H4 (cell line): ENCODE measurements at regions not wholly inside any gene's neighbourhood (a gene's known extent, or its start where the extent isn't known, plus 50 kb on each side); places are given as distances from the start of the nearest gene placed in this dataset.
"Not testable (repeated sequence)": the region's sequence is repeated elsewhere in the genome, so short reads cannot be mapped to it uniquely, and the experiment has no call there.

ENCODE experiments used
- DNase-seq: peaks from one replicate; pipeline ENCODE4 v3.0.0-alpha.2; 2015; ENCODE audit warnings: low spot score

DNA sequence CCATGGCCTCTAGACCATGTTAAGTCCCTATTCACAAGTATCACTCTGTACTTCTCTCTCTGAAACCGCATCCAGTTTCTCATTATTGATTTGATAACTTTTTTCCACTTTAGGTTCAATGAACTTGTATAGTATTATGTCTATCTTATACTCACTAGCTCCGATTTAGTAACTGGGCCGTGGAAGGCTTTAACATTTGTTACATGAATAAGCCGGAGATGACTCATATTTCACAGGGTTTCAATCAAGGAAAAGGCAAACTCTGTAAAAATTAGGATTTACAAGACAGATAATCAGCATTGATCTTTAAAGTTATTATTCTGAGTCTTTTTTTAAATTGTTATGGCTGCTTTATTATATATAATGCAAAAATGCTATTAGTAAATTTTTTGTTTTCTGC is 662.2 kb upstream of the CNTN5 start:
- DNase-seq: no peak

DNA sequence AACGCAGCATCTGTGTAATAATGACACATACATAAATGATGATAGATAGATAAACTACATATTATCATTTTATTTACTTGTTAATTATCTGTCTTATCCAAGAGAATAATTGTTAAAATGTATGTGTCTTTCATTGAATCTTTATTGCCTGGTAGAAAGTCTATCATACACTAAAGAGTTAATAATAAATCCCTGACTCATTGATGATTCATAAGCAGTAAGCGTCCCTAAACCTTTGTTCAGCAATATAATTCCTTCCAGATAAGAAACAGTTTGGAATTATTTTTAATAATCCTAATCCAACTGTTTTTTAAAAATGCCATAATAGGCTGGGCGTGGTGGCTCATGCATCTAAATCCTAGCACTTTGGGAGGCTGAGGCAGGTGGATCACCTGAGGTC is 655.6 kb upstream of the CNTN5 start:
- DNase-seq: no peak

DNA sequence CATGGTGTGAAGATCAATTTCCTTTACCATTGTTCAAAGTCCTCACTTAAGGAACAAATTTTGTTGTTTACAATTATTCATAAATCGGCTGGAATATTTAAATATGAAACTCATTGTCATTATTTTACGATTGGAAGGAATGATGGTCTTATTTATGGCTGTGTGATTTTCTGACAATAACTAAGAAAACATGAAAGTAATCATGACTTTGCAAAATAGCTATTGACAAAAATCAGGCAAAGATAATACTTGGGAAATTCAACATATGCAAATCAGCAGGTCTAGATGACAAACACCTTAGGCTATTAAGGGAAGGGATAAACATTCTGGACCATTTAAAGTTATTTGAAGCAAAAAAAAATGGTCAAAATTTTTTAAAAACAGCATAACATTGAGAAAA is 654.8 kb upstream of the CNTN5 start:
- no peak for DNase-seq

DNA sequence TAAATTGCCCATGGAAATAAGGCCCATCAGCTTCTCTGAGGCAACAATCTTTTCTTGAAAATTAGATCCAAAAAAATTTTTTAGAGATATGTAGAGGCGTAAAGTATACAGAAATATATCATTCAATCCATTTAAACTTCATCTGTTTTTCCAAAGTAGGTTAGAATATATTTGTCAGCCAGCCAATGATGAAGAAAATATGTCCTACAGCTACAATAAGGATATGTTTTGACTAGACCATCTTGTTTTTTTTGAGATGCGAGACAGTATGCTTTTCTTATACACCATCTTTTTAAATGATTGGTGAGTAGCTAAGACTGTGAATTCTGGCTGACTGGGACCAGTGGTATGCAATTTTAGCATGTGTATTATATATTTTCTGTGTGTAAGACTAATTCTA is 630.4 kb upstream of the CNTN5 start:
- no peak for DNase-seq

DNA sequence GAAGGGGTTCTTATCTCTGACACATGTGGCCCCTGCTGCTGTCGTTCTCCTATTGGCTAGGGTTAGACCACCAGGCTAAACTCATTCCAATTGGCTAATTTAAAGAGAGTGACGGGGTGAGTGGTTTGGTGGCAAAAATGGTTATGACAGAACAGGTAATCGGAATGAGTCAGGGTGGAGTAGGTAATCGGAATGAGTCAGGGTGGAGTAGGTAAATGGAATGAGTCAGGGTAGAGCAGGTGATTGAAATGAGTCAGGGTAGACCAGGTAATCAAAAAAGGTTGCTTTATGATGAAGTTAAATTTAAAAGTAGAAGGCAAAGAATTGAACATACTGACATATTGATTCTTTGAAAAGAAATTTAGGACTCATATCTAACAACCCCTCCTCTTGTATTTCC is 626.2 kb upstream of the CNTN5 start:
- not testable (repeated sequence) for DNase-seq

DNA sequence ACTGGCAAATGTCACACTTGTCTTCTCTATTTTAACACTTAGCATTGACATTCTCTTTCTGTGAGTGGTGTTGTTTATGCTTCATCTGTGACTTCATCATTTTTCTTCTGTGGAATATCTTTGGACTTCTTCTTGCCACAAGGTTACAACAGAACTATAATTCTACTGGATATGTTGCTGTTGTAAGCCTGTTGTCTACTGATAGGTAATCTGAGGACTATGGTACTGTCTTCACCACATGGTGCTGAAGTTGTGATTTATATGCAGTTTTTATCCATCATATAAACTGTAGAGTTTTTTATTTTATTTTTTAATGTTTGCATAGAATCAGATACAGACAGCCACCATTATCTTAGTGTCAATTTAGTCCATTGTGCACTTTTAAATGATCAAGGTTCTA is 622.2 kb upstream of the CNTN5 start:
- DNase-seq: no peak

DNA sequence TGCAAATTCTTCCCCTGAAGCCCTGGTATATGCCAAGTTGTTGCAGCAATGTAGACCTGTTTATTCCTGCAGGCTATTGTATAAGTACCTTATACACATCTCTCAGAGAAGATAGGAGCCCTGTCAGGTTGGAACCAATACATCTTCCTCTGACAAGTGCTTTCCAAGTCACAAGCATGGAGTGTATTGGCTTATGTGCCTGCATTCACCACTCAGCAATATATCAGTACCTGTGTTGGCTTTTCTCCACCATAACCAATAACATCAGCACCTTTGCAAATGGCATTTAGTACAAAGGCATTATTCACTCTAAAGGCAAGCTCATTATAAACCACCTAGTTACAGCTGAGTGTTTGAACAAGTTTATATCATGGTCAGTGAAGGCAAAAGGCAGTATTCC is 611.7 kb upstream of the CNTN5 start:
- no peak for DNase-seq

DNA sequence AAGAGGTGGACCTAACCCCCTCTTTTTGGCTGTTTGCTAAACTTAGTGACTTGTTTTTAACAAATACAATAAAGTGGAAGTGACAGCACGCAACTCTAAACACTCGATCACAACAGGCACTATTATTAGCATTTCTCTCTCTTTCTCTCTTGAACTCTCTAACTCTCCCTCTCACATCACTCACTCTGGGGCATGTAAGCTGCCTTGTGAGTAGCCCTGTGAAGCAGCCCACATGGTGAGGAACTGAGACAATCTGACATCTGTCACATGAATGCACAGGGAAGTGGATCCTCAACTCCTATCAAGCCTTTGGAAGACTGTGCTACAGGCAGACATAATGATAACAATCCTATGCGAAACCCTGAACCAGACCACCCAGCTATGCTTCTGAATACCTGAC is 609.0 kb upstream of the CNTN5 start:
- no peak for DNase-seq

DNA sequence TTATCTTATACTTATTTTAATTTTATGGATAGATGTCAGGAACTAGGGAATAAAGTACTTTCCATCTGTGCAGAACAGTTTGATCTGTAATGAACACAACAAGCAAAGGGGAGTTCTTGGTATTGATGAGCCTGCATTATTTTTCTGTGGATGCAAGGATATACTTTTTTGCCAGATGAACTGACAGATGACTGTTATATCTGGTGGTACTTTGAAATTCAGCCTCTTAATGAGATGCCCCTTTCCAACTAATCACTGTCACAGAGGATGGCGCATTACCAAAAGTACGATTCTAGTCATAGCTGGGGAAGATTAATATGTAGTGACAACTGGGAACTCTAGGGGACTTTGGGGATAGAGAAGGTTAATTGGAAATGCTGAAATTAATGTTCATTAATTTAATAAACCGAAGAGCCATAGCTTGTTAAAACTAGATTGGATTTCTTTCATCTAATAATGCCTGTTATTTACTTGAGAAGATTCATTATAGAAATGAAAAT is 603.4 kb upstream of the CNTN5 start:
- DNase-seq: no peak

DNA sequence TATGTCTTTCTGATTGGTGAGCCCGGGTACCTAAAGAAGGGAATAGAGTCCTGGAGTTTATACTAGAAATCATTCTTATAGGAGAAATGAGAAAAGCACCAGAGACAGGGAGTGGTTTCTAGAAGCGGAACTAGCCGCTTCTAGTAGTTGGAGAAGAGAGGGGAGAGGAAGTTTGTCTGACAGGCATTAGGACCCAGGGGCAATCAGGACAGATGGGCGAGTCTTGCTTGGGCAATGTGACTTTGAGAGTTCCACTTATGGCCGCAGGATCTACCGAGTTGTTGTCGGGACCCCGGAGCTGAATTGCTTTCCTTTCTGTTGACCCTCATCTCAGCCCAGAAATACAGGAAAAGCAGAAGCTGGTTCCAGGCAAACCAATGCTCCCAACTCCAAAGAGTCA is 596.8 kb upstream of the CNTN5 start:
- peak; percentile 13 for DNase-seq

DNA sequence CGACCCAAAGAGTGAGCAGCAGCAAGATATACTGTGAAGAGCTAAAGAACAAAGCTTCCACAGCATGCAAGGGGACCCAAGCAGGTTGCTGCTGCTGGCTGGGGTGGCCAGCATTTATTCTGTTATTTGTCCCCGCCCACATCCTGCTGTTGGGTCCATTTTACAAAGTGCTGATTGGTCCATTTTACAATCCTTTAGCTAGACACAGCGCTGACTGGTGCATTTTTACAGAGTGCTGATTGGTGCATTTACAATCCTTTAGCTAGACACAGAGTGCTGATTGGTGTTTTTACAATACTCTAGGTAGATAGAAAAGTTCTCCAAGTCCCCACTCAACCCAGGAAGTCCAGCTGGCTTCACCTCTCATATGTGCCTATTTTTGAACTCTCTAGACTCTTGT is 596.0 kb upstream of the CNTN5 start:
- DNase-seq: not testable (repeated sequence)

DNA sequence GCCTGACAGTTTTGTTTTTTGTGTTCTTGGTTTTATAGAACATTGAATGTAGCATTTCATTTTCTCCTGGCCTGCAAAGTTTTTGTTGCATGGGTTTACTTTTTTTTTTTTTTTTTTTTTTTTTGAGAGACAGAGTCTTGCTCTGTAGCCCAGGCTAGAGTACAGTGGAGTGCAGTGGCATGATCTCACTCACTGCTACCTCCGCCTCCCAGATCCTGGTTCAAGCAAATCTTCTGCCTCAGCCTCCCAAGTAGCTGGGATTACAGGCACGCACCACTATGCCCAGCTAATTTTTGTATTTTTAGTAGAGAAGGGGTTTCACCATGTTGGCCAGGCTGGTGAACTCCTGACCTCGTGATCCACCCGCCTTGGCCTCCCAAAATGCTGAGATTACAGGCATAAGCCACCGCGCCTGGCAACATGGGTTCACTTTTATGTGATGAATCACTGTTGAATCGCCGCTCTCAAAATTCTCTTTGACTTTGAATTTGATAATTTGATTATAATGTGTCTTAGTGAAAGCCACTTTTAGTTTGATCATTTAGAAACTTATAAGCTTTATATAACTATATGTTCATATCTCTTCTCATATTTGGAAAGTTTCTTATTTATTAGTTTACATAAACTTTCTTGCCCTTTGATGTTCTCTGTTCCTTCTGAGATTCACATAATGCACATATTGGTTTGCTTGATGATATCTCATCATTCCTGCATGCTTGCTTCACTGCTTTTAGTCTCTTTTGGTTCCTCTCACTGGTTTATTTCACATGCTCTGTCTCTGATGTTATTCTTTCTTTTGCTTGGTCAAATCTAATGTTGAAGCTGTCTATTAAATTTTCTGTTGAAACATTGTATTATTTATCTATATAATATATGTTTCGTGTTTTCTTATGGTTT is 589.0 kb upstream of the CNTN5 start:
- DNase-seq: no peak

DNA sequence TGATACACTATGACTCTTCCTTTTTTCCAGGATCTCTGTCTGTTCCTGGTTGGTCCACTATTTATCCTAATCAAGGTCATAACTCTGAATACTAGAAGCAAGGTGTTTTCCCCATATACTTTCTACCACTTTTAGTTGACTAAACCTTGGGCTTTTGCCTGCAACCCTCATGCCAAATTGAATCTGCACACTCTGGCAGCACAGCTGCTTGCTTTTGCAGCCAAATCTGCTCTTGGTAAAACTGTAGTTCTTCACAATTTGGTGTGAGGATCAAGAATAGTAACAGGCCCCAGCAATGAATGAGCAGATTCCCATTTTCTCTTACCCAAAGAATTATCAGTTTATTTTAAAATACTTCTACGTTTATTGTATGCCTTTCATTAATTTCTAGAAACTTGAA is 586.5 kb upstream of the CNTN5 start:
- DNase-seq: no peak

DNA sequence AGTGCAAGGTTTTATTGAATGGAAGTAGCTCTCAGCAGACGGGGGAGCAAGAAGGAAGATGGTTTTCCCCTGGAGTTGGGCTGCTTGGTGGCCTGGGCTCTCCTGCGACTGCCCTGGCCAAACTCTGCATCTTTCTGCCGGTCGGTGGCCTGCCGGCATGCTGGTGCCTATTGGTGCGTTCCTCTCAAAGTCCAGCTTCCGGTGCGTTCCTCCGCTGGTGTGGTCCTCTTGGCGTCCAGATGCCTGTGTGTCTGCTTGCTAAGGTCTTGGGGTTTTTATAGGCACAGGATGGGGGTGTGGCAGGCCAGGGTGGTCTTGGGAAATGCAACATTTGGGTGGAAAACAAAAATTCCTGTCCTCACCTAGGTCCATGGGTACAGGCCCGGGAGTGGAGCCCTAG is 567.4 kb upstream of the CNTN5 start:
- DNase-seq: no peak

DNA sequence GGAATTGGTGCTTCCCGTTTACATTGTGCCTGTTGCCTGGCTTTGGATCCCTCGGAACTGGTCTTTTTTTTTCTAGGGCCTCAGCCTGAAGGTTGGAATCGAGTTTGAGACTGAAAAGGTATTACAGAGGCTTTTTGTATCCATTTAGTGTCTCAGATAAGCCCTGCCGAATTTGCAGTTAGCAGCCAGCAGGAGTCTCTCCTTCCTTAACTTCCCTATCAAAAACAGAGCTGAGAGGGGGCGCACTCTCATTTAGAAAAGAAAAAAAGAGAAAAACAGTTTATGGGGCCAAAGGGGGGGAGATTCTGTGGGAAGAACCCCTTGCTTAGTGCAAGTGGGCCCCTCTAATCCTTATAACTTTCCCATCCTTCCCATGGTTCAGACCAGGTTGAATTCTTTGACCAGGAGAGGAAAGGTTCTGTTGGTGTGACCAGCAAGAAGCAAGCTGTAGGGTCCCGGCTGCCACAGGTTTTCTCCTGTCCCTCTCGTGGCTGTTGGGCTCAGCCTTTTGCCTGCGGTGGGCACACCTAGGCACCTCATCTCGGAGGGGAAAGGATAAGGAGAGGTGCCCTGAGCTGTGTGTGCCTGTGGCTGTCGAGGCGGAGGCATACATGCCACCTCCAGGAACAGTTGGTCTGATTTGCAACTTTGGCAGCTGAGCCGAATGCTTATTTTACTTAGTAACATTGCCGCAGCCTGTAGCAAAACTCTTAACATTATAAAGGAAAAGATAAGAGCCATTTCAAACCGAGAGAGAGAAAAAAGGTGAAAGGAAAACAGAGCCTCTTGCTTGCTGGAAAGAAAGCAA is 565.0 kb upstream of the CNTN5 start:
- DNase-seq: no peak

DNA sequence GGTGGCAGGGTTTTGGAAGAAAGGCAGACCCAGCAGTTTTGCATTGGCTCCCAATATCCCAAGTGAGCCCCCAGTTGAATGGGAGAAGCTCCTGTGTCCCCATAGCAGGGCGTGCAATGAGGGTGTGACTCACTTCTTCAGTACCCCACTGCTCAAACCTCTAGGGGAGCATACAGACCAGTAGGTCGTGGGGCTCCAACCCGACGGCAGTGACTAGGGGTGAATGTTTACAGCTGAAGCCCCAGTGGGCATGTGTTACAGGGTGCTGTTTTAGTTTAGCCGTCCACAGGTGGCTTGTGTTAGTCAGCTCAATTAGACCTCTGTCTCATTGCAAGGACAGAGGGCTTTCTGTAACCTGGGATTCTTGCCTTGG is 564.5 kb upstream of the CNTN5 start:
- no peak for DNase-seq

DNA sequence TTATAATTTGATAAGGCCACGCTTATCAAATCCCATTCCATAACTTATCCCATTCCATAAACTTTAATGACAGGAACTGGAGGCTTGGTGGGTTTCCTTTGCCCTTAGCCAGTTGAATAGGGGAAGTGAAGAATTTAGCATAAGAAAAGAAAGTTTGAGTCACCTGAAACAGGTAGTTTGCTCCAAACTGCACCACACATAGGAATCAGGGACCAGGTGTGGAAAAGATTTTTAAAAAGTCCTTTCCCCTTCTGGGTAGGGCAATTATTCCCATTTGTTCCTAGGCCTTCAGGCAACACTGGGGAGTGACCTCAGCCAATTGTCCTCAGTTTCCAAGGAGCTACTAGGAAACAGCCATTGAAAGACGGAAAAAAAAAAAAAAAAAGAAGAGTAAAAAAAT is 525.7 kb upstream of the CNTN5 start:
- DNase-seq: no peak

DNA sequence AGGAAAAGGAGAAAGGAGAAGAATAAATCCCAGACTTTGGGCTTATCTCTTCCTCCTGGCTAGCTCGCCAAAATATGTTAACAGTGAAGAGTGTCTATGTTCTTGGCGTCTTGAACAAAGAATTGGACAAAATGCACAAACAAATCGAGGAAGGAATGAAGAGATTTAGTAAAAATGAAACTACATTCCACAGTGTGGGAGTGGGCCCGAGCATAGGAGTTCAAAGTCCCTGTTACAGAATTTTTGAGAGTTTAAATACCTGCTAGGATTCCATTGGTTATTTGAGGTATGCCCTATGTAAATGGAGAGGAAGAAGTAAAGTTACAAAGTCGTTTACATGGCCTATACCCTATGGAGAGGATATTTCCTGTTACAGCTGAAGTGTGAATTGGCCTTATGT is 525.1 kb upstream of the CNTN5 start:
- DNase-seq: no peak

DNA sequence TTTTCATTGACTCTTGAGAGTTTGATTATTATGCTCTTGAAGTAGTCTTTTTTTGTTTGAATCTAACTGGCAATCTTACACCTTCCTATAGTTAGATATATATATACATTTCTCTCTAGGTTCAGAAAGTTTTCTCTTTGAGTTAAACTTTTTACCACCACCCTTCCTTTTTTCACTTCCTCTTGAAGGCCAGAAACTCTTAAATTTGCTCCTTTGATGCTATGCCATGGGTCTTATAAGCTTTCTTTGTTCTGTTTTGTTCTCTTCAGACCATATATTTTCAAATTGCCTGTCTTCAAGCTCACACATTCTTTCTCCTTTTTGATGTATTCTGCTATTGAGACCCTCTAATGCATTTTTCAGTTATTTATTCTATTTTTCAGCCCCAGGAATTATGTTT is 513.5 kb upstream of the CNTN5 start:
- no peak for DNase-seq

DNA sequence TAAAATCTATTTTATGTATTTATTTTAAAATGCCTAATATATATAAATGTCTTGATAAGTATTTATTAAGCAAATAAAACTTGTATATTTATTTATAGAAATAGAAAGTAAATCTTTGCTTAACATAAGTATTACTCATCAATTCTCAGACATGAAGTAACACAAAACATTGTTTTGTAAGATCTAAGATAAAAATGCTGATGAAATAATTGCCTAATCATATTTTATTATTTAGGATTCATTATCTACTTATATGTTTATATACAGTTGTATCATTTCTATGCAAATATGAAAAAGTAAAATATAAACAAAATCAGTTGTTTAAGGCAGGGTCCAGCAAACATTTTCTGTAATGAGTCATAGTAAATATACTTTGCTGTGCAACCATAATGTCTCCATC is 507.8 kb upstream of the CNTN5 start:
- DNase-seq: no peak

DNA sequence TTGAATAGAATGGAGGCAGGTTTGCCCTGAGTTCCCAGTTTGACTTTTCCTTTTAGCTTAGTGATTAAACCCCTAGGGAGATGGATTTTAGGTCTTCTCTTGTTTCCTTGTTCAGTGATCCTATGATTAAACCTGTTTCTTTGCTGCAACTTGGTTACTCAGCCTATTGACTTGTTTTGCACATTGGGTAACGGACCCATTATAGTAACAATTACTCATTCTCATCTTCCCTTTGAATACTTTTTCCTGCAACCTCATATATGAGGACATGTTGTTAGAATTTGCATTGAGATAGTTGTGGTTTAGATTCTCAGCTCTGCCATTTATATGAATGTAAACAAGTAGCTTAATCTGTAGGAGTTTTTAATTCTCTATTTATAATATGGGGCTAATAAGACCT is 489.2 kb upstream of the CNTN5 start:
- no peak for DNase-seq

DNA sequence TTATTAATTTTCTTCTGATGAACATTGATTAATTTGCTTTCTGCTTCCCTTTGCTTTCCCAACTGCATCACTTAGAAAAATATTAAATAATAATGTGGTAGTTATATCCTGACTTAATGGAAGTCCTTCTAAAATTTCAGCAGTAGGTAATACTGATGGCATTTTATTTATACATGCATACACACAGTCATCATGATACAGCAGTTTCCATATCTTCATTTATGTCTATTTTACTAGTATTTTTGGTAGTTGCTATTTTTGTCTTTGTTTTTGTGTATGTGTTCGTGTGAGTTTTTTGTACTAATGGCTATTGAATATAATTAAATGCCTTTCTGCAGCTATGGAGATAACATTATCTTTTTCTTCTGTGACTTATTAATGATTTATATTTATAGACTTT is 484.7 kb upstream of the CNTN5 start:
- no peak for DNase-seq

DNA sequence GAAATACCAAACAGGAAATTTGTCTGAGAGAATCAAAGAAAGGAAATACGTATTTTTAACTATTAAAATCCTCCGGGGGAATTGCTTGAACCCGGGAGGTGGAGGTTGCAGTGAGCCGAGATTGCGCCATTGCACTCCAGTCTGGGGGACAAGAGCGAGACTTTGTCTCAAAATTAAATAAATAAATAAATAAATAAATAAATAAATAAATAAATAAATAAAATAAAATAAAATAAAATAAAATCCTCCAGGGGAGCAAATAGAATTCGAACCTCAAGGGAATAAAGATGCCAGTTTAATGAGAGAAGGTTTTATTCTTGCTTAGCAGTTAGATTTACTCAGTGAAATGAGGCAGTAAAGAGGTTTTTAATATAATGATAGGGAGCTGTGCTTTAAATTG is 482.4 kb upstream of the CNTN5 start:
- DNase-seq: not testable (repeated sequence)
